NCI-H524 (cell line): ENCODE measurements at regions not wholly inside any gene's neighbourhood (a gene's known extent, or its start where the extent isn't known, plus 50 kb on each side); places are given as distances from the start of the nearest gene placed in this dataset.
"Not testable (repeated sequence)": the region's sequence is repeated elsewhere in the genome, so short reads cannot be mapped to it uniquely, and the experiment has no call there.

Source experiments
- DNase-seq, 2 experiments: peaks; one replicate each; lab custom pipeline; 2025; lab: John Stamatoyannopoulos, UW

DNA sequence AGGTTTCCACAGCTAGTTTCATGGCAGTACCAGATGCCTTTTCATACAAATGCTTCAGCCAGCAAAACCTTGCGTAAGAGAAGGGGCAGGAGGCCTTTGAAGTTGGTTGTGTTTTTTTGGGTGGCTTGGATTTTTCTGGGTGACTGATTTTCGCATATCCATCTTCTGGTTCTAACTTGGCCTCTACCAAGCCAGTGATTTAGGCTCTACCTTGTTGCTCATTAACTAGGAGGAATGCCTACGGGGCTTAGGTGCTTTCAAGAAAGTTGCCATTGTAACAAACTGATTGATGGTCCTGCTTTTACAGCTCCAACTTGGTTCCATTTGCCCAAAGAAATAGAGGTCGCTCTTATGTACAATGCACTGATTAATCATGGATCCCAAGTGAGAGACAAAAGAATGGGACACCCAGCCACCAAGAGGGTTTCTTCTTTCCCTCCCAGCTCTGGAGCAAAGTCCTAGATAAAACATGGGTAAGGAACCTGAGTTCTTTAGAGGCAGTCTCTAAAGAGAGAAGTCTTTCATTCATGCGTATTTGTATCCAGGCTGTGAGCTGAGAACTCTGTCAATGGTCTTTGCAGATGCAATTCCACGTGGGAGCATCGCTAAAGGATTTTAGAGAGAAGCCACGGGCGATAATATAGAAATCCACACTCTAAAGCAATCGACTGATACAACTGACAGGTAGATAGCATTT is 92.1 kb upstream of the FGFR2 start:
- DNase-seq, result no peak

DNA sequence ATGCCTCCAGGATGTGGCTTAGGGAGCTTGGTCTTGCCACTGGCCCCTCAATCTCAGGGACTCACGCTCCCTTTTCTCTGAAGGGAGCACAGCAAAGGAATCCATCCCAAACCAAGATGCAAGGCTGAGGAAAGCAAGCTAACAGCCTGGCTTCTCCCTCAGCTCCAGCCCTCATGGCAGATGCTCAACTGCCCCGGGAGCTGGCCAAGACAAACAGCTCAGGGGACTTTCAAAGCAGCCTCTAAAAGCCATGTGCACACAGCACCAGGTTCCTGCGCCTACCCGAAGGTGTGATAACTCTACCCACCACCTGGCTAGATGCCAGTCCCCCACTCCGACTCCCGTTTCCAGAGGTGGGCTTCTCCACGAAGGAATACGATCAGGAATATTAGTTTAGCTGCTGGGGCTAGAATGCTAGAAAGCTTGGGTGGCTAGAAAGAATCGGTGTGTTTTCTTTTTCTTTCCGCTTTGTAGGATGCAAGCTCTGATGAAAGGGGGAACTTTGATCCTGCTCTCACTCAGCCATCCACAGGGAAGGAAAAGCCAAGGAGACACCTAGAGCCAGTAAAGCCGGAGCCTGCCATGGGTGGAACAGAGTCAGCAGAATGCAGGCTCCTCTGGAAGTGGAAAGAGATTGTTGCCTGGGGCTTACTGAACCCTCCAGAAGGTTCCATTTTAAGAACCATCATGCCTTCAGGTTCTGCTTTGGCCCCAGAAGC is 89.0 kb upstream of the FGFR2 start:
- DNase-seq, result no peak

DNA sequence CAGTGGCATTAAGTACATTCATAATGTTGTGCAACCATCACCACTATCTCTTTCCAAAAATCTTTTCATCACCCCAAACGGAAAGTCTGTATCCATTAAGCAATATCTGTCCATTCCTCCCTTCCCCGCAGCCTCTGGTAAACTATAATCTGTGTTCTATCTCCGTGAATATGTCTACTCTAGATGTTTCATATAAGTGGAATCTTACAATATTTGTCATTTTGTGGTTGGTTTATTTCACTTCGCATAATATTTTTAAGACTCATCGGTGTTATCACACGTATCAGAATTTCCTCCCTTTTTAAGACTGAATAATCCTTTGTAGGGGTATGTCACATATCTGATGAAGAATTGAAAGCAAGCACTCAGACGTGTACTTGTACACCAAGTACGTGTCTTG is 86.0 kb upstream of the FGFR2 start:
- no peak for DNase-seq

DNA sequence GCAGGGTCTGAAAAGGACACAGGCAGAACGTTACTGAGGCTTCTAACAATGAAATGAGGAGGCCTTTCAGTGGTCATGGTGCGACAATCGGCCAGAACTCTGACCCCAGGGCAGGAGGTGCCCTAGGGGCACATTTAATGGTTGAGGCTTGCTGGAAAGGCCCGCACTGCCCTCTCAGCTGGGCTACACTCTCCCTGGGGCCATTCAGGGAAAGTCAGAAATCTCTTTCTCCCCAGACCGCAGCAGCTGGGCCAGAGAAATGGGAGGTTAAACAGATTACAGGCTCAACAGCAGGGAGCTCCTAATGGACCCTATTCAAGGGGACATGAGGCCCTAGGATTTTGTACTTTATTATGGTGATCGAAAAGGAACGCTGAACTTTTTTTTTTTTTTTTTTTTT is 85.6 kb upstream of the FGFR2 start:
- DNase-seq, result peak in 1 of 2 experiments; percentile 2

DNA sequence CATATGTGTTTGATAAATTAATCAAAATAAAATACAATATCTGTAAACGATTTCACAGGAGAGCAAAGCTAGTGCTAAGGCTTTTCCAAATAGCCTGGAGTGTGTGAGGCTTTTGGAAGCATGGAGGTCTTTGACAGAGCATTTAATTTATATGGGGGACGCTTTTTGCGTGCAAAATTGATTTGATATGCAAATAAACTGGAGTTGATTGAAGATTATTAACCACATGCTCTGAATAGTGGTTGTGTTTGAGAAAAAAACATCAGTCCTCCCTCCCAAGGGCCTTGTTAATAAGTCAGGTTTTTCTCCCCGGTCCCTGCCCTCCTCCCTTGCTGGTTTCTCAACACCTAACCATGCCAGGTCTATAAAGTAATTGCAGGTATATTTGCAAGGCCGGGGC is 85.1 kb upstream of the FGFR2 start:
- no peak for DNase-seq

DNA sequence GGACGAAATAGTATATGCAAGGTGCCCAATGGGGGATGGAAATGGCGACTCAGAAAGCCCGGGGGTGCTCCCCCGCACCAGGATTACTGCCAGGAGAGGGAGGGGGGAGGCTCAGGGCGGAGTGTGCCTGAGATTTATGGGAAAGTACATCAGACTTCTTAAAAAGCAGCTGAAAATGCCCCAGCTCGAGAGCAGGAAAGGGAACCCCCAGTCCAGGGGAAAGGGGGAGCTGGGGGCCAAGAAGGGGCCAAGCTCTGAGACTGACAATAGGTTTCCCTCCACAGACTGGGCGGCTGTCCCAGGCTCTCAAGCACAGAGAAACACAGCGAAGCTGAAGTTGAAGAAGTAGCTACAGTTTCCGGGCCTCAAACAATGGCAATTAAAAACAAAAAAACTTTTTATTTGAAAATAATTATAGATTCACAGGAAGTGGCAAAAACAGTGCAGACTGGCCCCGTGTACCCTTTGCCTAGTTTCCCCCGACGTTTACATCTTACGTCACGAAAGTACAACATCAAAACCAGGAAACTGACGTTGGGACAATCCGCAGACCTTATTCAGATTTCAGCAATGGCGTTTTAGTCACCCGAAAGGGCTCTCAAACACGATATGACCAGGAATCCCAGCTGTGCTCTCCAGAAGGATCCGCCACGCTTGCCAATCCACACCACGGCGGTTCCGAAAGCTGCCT is 83.9 kb upstream of the FGFR2 start:
- no peak for DNase-seq

DNA sequence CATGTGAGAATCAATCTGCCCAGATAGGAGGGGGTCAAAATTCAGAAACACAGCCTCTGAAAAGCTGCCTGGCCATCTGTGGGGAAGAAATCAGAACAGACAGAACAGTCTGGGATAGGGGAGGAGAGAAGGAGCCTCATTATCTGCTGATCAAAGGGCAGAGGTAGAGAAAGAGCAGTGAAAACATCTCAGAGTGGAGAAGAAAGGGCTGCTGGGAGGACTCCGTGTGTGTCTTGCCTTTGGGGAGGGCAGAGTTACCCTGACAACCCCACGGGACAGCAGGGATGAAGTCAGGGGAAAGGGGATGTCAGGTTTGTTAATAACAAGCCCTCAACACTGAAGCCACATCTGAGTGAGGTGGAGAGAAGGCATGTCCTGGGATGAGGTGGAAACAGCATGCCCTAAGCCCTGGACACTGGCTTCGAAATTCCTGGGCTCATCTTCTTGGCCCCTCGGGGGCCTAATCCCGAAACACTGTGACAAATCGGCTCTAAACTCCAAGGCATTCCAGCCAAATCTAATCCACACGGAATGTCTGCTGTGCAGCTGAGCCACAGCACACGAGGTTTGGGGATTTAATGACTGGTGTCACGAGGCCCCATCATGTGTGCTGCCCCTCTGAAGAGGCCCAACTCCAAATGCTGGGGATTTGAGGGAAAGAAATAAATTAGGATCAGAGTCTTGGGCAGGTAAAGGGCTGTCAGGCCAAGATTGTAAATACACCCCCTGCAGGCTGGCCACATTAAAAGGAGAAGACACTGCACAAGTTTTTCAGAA is 82.8 kb upstream of the FGFR2 start:
- DNase-seq, result peak in 1 of 2 experiments; percentile 21

DNA sequence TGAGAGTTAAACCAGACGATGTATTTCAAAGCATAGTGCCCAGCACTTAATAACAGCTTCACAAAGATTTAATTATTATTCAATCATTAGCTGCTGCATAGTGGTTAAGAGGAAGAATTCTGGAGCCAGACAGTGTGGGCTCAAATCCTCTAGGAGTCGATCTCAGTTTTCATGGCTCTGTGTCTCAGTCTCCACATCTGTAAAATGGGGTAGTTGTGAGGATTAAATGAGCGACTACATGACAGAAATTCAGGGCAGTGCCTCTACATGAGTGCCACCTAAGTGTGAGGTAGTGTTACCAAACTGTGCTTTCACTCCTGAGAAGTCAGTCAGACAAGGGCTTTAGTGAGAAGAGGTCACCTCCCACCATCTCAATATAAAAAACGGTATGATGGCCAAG is 81.7 kb upstream of the FGFR2 start:
- DNase-seq, result no peak

DNA sequence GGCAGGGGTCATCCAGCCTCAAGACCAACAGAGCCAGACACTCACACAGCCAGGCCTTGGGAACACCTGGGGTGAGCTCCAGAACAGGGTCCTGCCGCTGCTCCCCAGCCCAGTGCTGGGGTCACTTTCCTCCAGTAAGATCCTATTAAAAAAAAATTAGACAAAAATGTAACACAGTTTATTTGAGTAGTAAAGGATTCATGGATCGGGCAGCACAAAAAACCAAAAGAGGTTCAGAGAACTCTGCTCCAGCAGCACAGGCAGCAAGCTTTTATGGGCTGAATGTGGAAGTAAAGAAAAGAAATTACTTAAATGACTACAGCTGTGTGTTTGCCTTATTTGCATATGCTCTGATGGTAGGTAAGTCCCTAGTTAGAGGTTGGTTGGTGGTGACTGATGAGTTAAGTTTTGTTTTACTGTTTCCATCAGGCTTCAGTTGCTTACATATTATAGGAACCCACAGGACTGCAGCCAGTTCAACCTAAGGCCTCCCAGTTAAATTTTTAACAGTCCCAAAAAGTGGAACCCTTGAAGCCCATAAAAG is 80.5 kb upstream of the FGFR2 start:
- no peak for DNase-seq

DNA sequence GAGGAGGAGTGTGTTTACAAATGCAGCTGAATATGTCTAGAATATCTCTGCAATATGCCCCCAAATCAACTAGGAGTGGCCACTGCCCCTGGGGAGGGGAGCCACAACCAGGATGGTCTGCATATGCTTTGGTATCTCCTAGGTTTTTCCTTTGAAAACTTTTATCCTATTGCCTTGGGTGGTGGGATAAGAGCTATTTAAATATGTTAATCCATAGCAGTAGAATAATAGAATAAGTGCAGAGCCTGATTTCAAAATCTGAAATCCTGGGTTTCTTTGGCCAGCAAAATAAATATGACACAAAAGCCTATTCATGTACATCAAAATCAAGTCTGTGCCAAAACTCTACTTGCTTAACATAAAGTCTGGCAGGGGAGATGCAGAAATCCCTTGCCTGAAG is 79.6 kb upstream of the FGFR2 start:
- DNase-seq, result no peak

DNA sequence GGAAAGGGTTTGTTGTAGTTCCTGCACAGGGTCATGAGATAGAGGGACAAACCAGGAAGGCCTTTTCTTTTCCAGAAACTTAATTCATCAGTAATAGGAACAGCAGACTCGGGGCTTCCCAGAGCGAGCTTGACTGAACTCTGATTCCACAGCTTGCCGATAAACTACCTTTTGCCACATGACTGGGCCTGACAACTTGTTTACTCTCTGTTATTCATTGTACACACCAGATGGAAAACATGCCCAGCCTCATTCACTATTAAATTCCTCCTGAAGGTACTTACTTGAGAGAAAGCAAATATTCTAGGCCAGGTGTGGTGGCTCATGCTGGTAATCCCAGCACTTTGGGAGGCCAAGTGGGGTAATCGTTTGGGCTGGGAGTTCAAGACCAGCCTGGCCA is 77.1 kb upstream of the FGFR2 start:
- no peak for DNase-seq

DNA sequence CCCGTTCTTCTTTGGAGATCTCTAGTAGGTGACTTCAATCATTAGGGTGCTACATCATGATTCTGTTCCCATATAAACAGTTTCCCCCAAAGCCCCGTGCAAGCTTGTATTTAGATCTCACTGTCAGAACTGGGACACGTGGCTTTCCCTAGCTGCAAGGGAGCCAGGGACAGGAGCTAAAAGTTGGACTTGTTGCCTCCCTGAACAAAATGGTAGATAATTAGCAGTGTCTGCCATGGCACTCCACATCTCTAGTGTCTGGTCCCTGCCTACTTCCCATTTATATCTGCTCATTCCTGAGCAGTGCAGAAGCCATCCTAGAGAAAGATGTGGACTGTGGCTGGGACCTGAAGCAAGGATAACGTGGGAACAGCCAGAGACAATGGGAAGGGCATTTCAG is 76.6 kb upstream of the FGFR2 start:
- no peak for DNase-seq

DNA sequence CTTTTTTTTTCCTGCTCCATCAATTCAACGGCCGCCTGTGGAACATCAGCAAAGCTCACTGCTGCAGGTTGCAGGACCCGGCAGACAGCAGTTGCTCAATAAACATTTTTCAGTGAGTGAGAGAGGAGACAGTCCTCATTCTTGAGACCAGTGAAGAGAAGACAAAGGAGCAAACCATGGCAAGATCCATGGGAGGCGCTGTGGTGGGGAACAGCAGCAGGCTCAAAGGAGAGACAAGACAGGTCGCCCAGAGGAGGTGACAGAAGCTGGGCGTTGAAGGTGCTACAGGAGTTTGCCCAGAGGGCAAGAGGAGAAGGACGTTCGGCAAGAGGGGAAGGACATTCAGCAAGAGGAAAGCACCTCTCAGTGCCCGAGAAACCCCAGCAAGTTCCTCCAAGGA is 74.5 kb upstream of the FGFR2 start:
- DNase-seq, result no peak

DNA sequence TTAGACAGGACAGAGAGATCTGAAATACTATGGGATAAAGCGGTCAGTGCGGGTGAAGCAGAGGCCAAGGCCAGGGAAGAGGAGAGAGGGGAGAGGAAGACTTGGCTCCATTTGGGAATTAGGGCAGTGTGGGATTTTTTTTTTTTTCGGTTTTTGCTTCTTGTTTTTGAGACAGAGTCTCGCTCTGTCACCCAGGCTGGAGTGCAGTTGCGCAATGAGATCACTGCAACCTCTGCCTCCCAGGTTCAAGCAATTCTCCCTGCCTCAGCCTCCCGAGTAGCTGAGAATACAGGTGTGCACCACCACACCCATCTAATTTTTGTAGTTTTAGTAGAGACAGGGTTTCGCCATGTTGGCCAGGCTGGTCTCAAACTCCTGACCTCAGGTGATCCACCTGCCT is 71.6 kb upstream of the FGFR2 start:
- not testable (repeated sequence) for DNase-seq

DNA sequence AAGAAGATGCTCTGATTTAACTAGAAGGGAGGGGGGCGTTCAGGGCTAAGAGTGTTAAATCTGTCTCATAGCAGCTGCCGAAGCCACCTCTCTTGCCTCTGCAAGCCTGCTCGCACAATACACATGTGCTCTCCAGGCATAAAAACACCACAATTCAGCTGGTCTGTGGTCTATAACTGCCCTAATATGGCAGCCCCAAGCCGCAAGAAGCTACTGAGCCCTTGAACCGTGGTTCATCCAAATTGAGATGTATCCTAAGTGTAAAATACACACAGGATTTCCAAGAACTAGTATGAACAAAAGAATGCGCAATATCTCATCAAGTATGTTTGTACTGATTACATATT is 70.8 kb upstream of the FGFR2 start:
- DNase-seq, result no peak

DNA sequence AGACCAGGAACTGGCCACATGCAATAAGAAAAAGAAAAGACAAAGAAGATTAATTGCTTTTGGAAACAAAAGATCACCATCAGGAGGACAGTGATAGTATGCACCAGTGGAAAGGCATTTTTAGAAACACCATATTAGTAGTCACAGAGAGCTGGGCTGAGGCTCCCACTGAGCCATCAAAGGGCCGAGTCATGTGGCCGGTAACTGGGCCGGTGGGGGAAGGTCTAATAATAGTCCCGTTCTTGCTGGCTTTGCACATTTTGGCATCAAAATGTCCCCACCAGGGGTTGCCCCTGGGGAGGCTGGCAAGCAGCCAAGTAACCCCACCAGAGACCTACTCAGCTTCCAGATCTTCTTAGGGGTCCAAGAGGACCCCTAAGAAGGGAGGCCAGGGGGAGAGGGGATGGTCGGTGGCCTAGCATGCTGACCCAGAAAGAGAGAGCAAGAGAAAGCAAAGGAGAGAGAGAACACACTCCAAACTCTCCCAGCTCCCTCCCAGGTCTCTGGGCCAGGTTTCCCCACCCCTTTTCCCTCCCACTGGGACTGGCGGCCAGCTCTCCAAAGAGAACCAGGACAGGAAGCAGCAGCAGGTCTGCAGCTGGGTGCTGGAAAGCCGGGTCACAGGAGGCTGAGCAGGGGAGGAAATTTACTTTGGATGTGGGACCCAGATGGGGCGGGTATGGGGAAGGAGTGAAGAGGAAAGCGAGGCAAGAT is 70.2 kb upstream of the FGFR2 start:
- DNase-seq, result peak in 1 of 2 experiments; percentile 52

DNA sequence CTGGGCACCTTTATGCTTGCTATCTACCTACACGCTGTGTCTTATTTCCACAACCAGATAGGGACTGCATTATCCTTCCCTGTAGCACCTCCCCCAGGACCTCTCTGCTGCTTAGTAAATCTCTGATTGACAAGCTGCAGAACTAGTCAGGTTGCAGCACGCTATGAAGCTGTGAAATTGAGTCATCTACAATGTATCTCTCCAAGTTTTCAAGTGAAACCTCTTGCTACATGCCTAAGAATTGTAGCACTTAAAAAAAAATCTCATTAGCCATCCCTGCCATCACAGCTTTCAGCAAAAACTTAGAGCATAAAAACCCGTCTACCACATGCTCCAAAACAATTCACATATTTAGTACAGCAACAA is 69.7 kb upstream of the FGFR2 start:
- no peak for DNase-seq

DNA sequence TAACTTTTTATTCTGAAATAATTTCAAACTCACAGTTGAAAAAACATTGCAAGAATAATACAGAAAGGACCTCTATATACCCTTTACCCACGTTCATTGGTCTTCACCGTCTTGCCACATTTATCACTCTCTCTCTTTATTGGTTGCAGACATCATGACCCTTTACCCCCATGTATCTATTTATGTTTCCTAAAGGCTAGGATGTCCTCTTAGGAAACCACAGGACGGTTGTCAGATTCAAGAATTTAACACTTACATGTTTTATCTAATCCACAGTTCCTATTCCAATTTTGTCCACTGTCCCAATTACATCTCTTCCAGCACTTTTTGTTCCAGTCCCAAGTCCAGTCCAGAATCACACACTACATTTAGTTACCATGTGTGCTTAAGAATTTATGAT is 67.6 kb upstream of the FGFR2 start:
- DNase-seq, result no peak

DNA sequence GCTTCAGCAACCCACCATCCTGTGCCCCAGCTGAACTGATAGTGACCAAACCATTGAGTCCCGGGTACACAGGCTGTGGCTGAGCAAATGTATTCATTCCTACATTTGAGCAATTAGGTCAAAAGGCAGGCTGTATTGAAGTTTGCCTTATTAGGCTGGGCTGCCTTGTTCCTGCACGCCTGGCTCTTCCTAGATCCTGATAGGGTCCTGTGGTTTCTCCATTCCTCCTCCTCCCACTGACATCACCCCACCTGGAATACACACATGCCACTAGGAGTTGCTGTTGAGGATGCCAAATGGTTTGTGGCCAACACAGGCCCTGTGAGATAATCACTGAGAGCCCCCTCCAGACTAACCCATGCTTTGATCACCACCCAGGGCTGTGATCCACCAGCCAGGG is 66.4 kb upstream of the FGFR2 start:
- DNase-seq, result no peak

DNA sequence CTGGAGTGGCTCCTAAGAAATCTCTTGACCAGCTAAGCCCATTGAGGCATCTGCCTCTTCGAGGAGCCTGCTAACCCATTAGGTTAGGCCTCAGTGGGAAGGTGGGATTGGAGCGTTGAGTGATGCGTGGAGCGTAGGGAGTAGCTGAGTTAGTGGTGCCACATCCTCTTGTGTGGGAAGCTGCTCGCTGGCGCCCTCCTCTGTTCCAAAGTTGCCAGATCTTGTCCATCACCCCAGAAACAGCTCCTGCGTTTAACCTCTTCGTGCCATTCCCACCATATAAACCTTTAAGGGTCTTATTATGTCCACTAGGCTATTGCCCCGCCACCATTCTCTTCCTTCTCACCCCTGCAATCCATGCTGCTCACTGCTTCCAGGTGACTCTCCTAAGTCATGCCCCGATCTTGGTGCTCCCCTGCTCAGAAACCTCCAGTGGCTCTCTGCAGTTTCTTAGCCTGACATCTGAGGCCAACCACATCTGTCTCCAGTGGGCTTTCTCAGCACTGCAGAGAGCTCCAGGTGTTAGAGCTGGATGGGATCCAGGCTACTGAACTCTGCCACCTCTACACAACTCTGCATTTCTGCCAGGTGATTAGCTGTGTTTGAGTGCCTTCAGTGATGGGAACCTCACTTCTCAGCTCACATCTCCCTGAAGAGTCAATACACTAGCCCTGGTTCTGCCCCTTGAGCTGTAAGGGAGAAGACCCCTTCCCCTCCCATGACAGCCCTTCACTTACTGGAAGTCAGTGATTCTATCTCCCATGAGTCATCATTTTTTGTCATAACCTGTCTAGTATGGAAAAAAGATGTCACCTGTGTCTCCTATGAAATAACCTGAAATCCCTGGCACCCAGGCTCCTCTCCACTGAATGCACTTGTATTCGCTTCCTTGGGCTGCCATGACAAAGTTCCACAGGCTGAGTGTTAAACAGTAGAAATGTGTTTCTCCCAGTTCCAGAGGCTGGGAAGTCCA is 65.0 kb upstream of the FGFR2 start:
- peak in 1 of 2 experiments; percentile 0 for DNase-seq

DNA sequence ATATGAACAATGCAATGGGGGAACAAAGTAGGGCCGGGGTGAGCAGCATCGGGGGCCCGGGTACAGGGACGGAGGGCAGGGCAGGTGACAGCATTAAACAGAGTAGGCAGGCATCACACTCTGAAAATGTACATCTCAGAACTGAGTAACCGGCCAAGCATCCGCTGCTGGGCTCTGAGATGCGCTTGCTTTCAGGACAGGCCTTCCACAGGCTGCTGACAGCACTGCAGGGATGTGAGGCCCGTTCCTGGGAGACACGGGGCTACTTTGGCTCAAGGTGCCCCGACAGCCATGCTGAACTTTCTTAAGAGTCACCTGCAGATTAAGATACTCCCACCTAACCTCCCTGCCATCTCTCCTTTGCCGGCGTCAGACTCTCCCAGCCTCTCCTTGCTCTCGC is 64.3 kb upstream of the FGFR2 start:
- DNase-seq, result no peak
